ENCODE measurements at regions not wholly inside any gene's neighbourhood (a gene's known extent, or its start where the extent isn't known, plus 50 kb on each side); places are given as distances from the start of the nearest gene placed in this dataset.
"Not testable (repeated sequence)": the region's sequence is repeated elsewhere in the genome, so short reads cannot be mapped to it uniquely, and the experiment has no call there.

DNA sequence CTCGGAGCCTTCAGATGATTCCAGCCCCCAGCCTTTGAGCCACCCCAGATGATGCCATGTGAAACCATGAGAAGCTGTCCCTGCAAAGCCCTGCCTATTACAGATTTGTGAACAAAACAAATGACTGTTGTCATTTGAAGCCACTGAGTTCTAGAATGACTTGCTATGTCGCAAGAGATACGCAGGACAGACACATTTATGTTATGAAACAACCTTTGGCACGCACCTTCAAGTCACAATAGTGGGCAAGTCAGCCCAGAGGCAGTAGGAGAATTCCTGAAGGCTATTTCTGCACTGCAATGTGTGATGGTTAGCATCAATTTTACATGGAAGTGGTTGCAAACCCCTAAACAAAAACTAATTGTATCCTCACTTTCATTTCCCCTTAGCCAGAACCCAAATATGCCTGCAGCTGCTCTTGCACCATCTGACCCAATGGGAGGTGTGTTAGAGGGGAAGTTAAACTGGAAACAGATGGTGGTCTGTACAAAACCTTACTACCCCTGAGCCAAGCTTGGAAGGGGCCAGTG lies 174.4 kb upstream of the ATP6AP2 start:
- DNase-seq: no peak

DNA sequence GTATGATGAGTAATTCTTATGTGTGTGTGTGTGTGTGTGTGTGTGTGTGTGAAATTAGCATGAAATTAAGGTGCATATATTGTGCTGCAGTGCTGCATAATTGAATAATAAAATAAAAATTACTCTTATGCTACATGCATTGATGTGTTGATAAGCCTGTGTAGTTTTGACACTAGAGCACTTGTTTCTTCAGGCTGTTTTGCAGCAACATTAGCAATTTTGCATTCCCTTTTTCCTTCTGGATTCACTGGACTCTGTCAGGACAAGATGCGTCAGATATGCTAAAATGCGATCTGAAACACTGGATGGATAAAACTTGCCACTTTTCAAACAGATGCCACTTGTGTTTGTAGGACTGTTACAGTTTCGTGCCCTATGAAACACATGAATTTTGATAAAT lies 175.4 kb upstream of the ATP6AP2 start:
- DNase-seq: no peak

DNA sequence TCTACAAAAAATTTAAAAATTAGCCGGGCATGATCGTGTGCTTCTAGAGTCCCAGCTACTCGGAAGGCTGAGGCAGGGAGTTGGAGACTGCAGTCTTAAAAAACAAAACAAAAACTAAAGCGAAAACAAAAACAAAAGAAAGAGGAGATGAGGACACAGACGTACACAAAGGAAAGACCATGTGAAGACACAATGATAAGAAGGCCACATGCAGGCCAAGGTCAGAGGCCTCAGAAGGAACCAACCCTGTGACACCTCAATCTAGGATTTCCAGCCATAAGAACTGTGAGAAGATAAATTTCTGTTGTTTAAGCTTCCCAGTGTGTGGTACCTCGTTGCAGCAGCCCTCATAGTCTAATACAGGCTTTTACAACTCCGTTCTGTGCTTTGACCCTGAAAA lies 177.0 kb upstream of the ATP6AP2 start:
- DNase-seq: no peak

DNA sequence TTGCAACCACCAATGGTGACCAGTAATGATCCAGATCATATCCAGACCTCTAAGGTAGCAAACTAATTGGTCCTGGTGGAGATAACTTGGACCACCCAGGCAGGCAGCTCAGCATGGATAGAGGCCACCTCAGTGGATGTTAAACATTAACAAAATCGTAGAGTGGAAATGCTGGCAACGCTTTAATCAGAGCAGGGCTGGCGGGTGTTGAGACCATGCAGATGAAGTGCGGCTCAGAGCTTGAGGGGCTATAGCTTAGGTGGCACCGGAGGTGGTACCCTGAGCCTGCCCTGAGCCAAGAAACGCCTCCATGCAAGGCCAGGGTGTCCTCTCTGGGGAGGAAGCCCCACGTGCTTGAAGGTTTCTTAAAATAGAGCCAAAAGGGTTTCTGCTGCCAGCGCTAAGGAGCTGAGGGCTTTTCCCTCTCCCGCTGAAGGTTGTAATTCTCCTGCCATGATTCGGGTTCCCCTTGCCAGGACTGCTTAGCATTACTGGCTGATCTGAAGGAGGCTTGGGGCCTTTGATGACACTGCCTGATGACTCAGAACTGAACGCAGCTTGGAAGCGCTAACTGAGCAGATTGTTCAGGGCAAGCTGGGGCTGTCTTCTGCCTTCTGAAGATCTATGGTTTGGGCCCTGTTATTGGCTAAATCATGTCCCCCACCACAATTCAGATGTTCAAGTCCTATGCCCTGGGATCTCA lies 177.8 kb upstream of the ATP6AP2 start:
- DNase-seq: peak in 1 of 2 experiments; percentile 26

DNA sequence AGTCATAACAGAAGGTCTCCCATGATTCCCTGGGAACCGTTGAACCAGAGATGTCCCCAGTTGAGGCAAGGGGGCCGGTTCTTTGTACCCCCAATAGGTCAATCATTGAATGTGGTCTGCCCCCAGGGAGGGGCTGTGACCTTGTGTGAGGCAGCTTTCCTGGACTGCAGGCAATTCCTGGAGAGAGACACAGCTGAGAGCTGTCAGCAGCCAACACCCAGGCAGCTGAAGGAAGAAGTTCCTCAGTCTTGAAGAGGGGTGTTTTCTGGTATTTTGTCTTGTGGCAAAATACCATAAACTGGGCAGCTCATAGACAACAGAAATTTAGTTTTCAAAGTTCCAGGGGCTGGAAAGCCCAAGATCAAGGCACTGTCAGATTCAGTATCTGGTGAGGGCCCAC lies 185.7 kb upstream of the ATP6AP2 start:
- no peak for DNase-seq

DNA sequence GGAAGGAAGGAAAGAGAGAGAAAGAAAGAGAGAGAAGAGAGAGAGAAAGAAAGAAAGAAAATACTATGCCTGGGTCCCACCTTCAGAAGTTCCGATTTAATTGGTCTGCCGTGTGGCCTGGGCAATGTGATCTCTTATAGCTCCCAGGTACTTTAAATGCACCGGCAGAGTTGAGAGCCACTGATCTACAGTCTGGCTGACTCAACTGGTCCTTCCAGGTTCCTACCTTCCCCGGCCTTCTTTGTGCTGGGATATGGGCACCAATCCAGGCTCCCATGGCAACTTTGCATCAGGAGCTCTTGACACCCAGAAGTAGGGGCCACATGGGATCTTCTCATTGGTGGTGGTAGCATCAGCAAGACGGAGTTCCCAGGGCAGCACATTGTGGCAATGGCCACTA lies 186.5 kb upstream of the ATP6AP2 start:
- DNase-seq: no peak

DNA sequence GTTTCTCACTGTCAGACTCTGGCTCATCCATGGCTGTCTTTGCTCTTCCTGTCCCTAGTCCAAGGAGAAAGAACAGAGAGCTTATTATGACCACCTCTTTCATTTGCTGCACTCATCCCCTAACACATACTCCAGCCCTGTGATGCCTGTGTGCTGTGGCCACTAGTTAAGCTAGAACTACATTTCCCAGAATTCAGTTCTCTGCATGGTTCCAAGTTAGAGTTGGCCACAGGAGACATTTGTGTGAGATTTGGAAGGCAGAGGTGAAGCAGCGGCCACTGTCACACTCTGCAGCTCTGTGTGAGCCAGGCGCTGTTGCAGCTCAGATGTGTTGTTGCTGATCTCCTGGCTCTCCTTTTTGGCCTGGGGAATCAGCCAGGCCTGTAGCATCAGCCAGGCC lies 188.2 kb upstream of the ATP6AP2 start:
- no peak for DNase-seq

DNA sequence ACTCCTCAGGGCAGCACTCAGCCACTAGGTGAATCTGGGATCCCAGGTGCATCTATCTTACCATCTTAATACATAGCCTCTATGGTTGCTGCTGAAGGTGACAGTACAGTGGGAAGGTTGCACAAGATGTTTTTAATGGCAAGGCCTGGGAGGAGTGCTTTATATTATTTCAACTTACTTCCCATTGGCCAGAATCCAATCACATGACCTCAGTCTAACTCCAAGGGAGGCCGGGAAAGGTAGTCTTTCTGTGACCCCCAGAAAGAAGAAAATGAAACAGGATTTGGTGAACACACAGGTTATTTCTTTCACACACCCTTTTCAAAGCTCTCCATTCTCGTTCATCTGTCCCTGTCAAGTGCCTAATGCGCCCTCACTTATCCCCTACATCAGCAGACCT lies 189.1 kb upstream of the ATP6AP2 start:
- no peak for DNase-seq

DNA sequence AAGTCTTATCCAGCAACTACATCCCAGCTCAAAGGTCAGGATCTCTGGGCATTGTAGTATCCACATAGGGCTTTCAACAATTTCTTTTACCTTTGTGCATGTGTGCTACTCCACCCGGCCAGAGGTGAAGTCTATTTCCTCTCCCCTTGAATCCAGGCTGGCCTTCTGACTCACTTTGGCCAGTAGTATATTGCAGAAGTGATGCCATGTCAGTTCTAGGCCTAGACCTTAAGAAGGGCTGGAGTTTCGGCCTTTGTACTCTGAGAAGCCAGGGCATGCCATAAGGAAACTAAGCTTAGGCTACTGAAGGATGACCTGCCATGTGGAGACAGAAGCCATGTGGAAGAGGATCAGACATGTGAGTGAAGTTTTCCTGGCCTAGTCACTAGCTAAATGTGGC lies 191.2 kb upstream of the ATP6AP2 start:
- no peak for DNase-seq

DNA sequence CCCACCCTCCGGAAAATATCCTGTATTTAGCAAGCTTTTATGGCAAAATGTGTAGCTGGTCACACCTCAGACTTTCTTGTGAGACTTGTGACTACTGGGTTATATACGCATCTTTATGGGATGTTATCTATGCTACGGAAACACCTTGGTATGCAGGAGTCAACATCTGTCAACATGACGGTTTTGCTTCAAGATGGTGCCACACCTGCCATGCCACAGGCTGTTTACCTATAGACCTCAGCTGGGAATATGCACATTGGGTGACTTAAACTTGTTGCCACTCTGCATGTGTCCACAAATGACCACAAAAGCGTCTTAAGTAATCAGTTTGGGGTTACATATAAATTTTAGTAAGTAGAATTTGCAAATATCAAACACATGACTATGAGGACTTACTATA lies 192.3 kb upstream of the ATP6AP2 start:
- DNase-seq: no peak

DNA sequence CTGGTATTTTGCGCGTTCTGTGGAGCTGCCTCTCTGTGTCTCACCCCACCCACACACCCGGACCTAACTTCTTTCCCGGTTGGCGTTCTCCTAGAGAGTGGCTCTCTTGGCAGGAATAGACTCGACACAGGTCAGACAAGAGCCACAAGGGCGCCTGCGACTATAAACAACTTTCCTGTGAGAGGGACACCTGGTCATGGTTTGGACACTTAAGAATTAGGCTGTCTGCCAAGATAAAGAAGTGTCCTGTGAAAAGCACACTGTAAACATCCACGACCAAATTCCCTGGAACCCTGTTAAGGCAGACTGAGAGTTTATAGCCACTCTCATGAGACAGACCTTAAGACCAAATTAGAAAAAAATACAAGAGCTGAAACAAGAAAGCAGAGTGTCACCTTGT lies 192.9 kb upstream of the ATP6AP2 start:
- not testable (repeated sequence) for DNase-seq

DNA sequence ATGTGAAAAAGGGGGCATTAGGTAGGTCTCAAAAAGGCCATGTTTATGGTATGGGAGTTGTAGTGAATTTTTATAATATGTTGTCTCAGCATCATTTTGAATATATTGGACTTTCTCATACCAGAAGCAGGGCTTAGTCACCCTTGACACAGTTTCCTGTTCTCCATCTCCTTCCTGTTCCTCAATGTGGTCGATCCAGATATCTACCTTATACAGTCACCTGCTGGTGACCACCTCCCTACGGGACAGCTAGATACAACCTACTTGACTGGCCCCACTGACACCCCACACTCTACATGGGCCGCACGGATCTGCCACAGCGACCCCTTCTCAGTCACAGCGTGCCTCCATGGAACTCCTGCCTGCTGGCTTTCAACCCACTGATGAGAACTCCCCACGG lies 193.5 kb upstream of the ATP6AP2 start:
- DNase-seq: not testable (repeated sequence)

DNA sequence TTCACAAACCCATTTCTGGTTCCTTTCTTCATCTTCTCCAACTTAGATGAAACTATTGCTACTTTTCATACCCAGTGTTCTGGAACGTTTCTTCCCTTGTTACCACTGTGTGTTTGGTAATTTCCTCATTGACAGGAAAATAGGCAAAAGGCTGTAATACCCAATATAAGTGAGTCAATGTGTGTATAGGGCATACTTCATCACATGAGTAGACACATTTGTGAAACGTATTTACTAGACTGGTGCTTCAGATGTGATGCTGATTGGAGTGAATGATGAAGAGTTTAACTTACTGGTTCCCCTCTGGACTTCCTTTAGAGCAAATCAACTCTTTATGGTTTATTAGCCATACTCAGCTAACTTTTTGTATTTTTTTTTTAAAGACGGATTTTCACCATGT lies 195.1 kb upstream of the ATP6AP2 start:
- no peak for DNase-seq

DNA sequence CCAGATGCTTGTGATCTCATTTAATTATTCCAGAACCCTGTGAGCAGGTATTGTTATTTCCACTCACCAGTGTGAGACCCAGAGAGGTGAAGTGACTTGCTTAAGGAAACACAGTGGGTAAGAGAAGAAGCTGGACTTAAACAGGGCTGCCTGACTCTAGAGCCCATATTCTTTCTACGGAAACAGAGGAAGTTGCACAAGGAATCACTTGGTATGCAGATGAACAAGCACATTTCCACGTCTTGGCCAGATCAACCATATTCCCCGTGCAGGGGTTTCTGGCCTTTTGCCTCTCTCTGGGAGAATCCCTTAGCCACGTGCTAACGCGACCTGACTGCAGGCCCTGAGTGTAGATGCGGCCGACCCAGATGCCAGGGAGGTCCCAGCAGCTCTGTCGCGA lies 195.5 kb upstream of the ATP6AP2 start:
- DNase-seq: no peak

DNA sequence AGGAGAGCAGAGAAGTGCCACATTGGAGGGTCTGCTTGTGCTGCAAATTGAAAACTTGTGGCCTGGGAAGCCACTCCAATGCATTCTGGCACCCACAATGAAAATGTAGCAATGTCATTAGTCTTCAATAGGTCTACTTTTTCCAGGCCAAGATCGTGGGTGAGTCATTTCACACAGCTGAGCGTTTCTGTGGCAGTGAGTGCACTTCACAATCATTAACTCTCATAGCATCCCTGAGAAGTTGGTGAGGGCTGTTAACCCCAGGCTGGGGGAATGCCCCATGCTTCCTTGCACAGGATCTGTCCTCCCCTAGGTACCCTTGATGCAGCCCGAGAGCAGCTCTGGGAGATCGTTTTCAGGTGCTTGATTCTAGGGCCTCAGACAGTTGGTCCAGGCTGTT lies 196.8 kb upstream of the ATP6AP2 start:
- DNase-seq: no peak

DNA sequence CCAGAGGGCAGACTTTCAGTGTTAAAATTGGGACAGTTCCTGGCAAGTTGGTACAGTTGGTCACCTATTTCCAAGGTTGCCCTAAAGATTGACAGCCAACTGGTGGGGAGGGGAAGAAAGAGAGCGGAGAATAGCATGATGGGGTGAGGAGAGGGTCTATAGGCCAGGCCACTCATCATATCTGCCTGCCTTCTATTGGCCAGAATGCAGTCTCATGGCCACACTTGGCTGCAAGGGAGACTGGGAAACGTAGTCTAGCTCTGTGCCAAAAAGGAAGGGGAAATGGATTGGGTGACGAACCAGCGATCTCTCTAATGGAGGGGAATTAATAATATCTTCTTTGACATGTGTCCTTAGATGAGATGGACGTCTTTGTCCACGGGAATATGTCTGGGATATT lies 197.4 kb upstream of the ATP6AP2 start:
- no peak for DNase-seq

DNA sequence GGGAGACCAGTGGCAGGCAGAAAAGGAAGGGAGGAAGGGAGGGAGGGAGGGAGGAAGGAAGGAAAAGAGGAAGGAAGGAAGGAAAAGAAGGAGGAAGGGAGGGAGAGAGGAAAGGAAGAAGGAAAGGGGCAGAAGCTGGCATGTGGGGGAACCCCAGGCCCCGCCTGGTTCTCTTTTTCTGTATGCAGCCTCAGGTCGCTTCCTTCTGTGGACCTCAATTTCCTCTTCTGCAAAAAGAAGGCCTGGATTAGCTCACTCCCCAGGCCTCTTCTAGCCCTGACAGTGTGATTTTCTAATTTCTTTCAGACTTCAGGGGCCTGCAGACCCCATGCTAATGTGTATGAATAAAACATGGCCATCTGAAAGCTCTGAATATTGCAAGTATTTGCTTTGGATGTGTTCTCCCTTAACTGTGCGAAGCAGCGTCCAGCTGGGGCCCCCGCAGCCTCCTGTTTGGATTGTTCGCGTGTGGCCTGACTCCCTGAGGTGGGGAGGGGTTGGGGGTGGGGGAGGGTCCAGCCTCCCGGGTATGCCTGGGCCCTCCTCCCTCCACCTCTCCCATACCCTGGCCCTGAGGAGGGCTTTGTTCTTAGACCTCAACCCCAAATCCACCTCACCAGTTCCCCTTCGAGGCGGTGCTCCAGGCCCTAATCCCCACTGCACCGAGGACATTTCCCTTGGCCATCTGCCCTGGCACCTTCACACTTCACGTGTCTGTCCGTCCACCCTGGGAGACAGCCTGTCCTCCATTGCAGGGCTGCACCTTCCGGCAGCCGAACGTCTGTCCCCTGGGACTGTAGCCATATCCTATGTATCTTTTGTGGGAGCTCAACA lies 199.9 kb upstream of the ATP6AP2 start:
- no peak for DNase-seq

DNA sequence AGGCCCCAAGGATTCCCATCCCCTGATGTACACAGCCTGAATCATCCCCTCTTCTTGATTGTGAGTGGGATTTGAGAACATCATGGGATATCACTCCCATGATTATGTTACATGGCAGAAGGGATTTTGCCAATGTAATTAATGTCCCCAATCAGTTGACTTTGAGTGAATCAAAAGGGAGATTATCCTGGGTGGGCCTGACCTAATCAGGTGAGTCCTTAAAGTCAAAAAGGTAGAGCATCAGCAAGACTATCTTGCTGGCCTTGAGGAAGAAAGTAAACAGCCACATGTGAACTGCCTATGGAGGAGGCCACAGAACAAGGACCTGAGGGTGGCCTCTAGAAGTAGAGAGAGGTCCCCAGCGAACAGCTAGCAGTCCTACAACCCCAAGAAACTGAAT lies 203.1 kb upstream of the ATP6AP2 start:
- no peak for DNase-seq

DNA sequence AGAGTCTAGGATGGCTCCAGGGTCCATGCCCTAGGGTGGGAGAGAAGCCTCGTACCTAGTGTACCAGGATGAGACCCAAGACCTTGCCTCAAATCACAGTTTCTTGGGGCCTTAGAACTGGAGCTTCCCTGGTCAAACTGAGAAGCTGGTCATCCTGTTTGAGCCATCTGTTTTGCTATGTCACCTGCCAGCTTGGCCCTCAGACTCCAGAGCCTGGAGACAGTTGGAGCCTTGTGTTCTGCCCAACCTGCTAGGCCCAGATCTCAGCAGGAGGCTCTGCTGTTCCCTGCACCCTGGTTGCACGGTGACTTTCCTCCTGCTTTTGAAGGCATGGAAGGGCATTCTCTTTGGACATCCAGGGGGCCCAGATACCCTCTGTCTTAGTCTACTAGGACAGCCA lies 206.3 kb upstream of the ATP6AP2 start:
- DNase-seq: no peak

DNA sequence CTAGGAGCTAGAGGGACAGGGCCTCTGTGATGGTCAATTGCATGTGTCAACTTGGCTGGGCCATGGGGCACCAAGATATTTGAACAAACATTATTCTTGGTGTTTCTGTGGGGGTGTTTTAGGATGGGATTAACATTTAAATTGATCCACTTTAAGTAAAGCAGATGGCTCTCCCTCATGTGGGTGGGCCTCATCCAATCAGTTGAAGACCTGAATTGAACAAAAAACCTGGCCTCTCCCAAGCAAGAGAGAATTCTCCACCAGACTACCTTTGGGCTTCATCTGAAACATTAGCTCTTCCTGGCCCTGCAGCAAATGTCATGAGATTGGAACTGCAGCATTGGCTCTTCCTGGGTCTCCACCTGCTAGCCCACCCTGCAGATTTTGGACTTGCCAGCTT lies 207.1 kb upstream of the ATP6AP2 start:
- DNase-seq: no peak

DNA sequence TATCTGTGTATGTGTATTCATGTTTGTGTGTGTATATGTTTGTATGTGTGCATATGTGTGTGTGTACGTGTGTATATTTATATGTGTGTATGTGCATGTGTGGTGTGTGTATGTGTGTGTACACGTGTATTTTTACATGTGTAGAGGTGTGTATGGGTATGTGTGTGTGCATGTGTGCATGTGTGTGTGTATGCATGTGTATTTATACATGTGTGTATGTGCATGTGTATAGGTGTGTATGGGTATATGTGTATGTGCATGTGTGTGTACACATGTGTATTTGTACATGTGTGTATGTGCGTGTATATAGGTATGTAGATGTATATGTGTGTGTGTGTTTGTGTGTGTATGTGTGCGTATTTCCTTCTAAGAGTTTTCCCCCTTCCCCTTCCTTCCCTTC lies 207.7 kb upstream of the ATP6AP2 start:
- DNase-seq: no peak

DNA sequence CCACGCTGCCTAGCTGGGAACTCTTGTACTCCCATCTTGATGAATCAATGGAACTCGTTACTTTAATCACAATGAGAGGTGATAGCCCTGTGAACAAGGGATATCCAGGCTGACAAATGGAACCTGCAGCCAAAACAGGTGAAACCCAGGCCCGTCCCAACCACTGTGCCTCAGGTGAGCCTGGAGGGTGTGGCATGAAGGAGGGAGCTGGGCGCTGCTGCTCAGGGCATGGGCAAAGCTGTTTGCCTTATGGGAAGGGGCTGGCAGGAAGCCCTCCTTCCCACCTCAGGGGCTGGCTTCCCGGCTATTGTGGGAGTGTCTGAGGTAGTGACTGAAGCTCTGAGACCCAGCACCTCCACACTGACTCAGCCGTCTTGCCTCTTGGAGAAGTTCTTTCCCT lies 209.4 kb upstream of the ATP6AP2 start:
- no peak for DNase-seq

DNA sequence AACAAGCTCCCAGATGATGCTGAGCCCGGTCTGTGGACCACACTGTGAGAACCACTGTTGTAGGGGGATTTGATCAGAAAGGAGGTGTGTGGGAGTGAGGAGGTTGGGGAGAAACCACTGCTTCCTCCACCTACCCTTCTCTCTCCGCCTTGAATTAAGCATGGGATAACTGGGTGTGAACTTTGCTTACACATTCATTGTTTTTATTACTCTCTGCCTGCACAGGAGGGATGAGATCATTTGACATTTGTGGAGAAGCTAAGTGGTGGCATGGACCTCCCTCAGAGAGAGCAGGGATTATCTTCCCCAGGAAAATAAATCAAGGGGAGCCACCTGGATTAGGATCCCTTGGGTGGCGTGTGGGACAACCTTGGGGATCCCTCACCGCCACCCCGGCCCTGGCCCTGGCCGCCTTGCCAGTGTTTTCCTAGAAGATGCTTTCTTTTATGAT lies 212.1 kb upstream of the ATP6AP2 start:
- no peak for DNase-seq

DNA sequence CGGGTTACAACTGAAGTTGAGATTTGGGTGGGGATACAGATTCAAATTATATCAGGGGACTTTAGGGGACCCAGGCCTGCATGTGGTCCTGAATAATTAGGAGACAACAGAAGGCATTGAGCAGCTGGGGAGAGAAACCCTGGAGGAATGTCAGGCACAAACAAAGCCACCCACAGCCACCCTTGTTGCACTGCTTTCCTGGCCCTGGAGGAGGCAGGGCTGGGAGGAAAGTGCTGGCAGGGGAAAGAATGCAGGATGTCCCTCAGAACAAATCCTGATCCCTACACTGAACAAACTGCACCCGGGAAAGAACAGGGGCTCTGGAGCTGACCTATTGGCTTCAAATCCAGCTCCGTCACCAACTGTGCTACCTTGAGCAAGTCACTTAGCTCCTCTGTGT lies 214.1 kb upstream of the ATP6AP2 start:
- no peak for DNase-seq
